Activated CD4-positive, alpha-beta T cell treated with anti-CD3 and anti-CD28 coated beads for 36 hours (primary cell): ENCODE measurements at regions not wholly inside any gene's neighbourhood (a gene's known extent, or its start where the extent isn't known, plus 50 kb on each side); places are given as distances from the start of the nearest gene placed in this dataset.
"Not testable (repeated sequence)": the region's sequence is repeated elsewhere in the genome, so short reads cannot be mapped to it uniquely, and the experiment has no call there.

Experiments
- ATAC-seq: fragments of 200-7000 bp; cut with Tn5 transposase; one replicate; pipeline ENCODE4 v1.10.0; 2021; ENCODE audit warnings: mild to moderate bottlenecking, moderate library complexity
- CTCF ChIA-PET: fragments of 350-600 bp; sonication (Branson Sonifier 250); formaldehyde crosslinking; loops from one replicate; lab custom pipeline; 2021; ENCODE audit warnings: antibody characterized with exemption; lab: Charles Lee
- POLR2A ChIA-PET: fragments of 350-600 bp; sonication (Branson Sonifier 250); formaldehyde crosslinking; loops from one replicate; lab custom pipeline; 2021; ENCODE audit warnings: antibody characterized with exemption, inconsistent platforms; lab: Charles Lee
- DNase-seq: peaks from one replicate; pipeline ENCODE4 v3.0.0-alpha.2; 2020
- H3K27ac Mint-ChIP-seq: one replicate; pipeline ENCODE4 v1.8.0; 2021; ENCODE audit warnings: mixed read lengths
- H3K27me3 Mint-ChIP-seq: one replicate; pipeline ENCODE4 v1.8.0; 2021; ENCODE audit warnings: mixed read lengths
- H3K36me3 Mint-ChIP-seq: one replicate; pipeline ENCODE4 v1.8.0; 2021; ENCODE audit warnings: low read depth, mixed read lengths
- H3K4me1 Mint-ChIP-seq: one replicate; pipeline ENCODE4 v1.8.0; 2021; ENCODE audit warnings: mixed read lengths
- H3K4me3 Mint-ChIP-seq: one replicate; pipeline ENCODE4 v1.8.0; 2021; ENCODE audit warnings: mild to moderate bottlenecking, moderate library complexity, mixed read lengths
- H3K9me3 Mint-ChIP-seq: one replicate; pipeline ENCODE4 v1.8.0; 2021; ENCODE audit warnings: low read depth, mixed read lengths
- intact Hi-C, 2 experiments: fragments of 100-400 bp; cut with DNase I in 1 of 2; cut with micrococcal nuclease in 1 of 2; formaldehyde crosslinking; loops; one replicate each; pipeline versions ENCODE4 v1.14.2 to v1.15.1; 2022 to 2024; cut with DNase I, micrococcal nuclease

- H3K36me3 Mint-ChIP-seq, result no peaks in the 10 kb centered on the region
- H3K4me1 Mint-ChIP-seq, result no peaks in the 10 kb centered on the region
- no peak overlapping the region for H3K4me3 Mint-ChIP-seq
- POLR2A ChIA-PET, result no interaction called here
- H3K9me3 Mint-ChIP-seq, result peaks cover 5% of the 10 kb centered on the region
- no peaks in the 10 kb centered on the region for H3K27me3 Mint-ChIP-seq
- intact Hi-C loops, result no loop called here
- H3K27ac Mint-ChIP-seq, result no peak overlapping the region
- DNase-seq, result no peak
- CTCF ChIA-PET, result interaction anchor here (0.7 kb wide), 1 partner anchor 165 kb away, joined by 3 read pairs; no protein-coding TSS in a partner anchor
- ATAC-seq, result no peak
Measured at GRCh38 chr3:80770106-80771074, 991.1 kb downstream of the GBE1 start.

- H3K4me3 Mint-ChIP-seq, result no peak overlapping the region
- POLR2A ChIA-PET, result no interaction called here
- CTCF ChIA-PET, result interaction anchor here (0.7 kb wide), 1 partner anchor 166 kb away, joined by 3 read pairs; no protein-coding TSS in a partner anchor
Measured at GRCh38 chr3:80769683-80770082, 991.8 kb downstream of the GBE1 start.

GRCh38 chr3:80767604-80768003, 993.8 kb downstream of the GBE1 start:
- H3K36me3 Mint-ChIP-seq, result no peaks in the 10 kb centered on the region
- no peaks in the 10 kb centered on the region for H3K27me3 Mint-ChIP-seq
- H3K4me3 Mint-ChIP-seq, result no peak overlapping the region
- ChIA-PET POLR2A (no interaction called here), CTCF (no interaction called here)
- intact Hi-C loops, result no loop called here
- DNase-seq, result no peak
- H3K4me1 Mint-ChIP-seq, result no peaks in the 10 kb centered on the region
- H3K27ac Mint-ChIP-seq, result no peak overlapping the region
- peaks cover 5% of the 10 kb centered on the region for H3K9me3 Mint-ChIP-seq
- no peak for ATAC-seq

More at GRCh38 chr3:80769683-80770082, 991.8 kb downstream of the GBE1 start:
- Mint-ChIP-seq H3K27ac (no peak overlapping the region), H3K9me3 (peaks cover 5% of the 10 kb centered on the region), H3K36me3 (no peaks in the 10 kb centered on the region), H3K4me1 (no peaks in the 10 kb centered on the region), H3K27me3 (no peaks in the 10 kb centered on the region)
- ATAC-seq, result no peak
- intact Hi-C loops, result no loop called here
- no peak for DNase-seq

- CTCF ChIA-PET, result no interaction called here
- intact Hi-C loops, result no loop called here
- POLR2A ChIA-PET, result no interaction called here
- DNase-seq, result no peak
- H3K36me3 Mint-ChIP-seq, result no peaks in the 10 kb centered on the region
- no peak overlapping the region for H3K4me3 Mint-ChIP-seq
- no peaks in the 10 kb centered on the region for H3K27me3 Mint-ChIP-seq
- peaks cover 6% of the 10 kb centered on the region for H3K9me3 Mint-ChIP-seq
- no peak for ATAC-seq
- no peak overlapping the region for H3K27ac Mint-ChIP-seq
- no peaks in the 10 kb centered on the region for H3K4me1 Mint-ChIP-seq
Measured at GRCh38 chr3:80754969-80755368, 987.2 kb upstream of the ROBO1 start.

GRCh38 chr3:80753021-80753420, 985.2 kb upstream of the ROBO1 start:
- ChIA-PET CTCF (no interaction called here), POLR2A (no interaction called here)
- intact Hi-C loops, result no loop called here
- Mint-ChIP-seq H3K4me1 (no peaks in the 10 kb centered on the region), H3K9me3 (peaks cover 8% of the 10 kb centered on the region), H3K4me3 (no peak overlapping the region), H3K27me3 (no peaks in the 10 kb centered on the region), H3K27ac (no peak overlapping the region), H3K36me3 (no peaks in the 10 kb centered on the region)
- no peak for ATAC-seq
- DNase-seq, result no peak

- H3K36me3 Mint-ChIP-seq, result no peaks in the 10 kb centered on the region
- H3K27me3 Mint-ChIP-seq, result no peaks in the 10 kb centered on the region
- CTCF ChIA-PET, result no interaction called here
- ATAC-seq, result no peak
- H3K4me1 Mint-ChIP-seq, result no peaks in the 10 kb centered on the region
- H3K9me3 Mint-ChIP-seq, result peaks cover 6% of the 10 kb centered on the region
- POLR2A ChIA-PET, result no interaction called here
- no peak overlapping the region for H3K4me3 Mint-ChIP-seq
- intact Hi-C loops, result no loop called here
- no peak overlapping the region for H3K27ac Mint-ChIP-seq
- no peak for DNase-seq
Measured at GRCh38 chr3:80750637-80751036, 982.8 kb upstream of the ROBO1 start.

- ChIA-PET CTCF (no interaction called here), POLR2A (no interaction called here)
- no peak overlapping the region for H3K27ac Mint-ChIP-seq
- DNase-seq (no peak), ATAC-seq (no peak)
- no peak overlapping the region for H3K4me3 Mint-ChIP-seq
- H3K9me3 Mint-ChIP-seq, result peaks cover 12% of the 10 kb centered on the region
- intact Hi-C loops, result no loop called here
- H3K27me3 Mint-ChIP-seq, result no peaks in the 10 kb centered on the region
- no peaks in the 10 kb centered on the region for H3K4me1 Mint-ChIP-seq
- H3K36me3 Mint-ChIP-seq, result no peaks in the 10 kb centered on the region
Measured at GRCh38 chr3:80734920-80735319, 967.1 kb upstream of the ROBO1 start.

- POLR2A ChIA-PET, result no interaction called here
- Mint-ChIP-seq H3K9me3 (peaks cover 10% of the 10 kb centered on the region), H3K4me1 (no peaks in the 10 kb centered on the region), H3K36me3 (no peaks in the 10 kb centered on the region), H3K4me3 (no peak overlapping the region), H3K27me3 (no peaks in the 10 kb centered on the region), H3K27ac (no peak overlapping the region)
- DNase-seq, result no peak
- ATAC-seq, result no peak
- intact Hi-C loops, result no loop called here
- CTCF ChIA-PET, result interaction anchor here (0.7 kb wide), 1 partner anchor 49 kb away, joined by 3 read pairs; no protein-coding TSS in a partner anchor
Measured at GRCh38 chr3:80734483-80734882, 966.7 kb upstream of the ROBO1 start.

- H3K4me3 Mint-ChIP-seq, result no peak overlapping the region
- intact Hi-C loops, result no loop called here
- H3K4me1 Mint-ChIP-seq, result no peaks in the 10 kb centered on the region
- POLR2A ChIA-PET, result no interaction called here
- no peak for ATAC-seq
- H3K27me3 Mint-ChIP-seq, result no peaks in the 10 kb centered on the region
- no peaks in the 10 kb centered on the region for H3K36me3 Mint-ChIP-seq
- DNase-seq, result no peak
- H3K27ac Mint-ChIP-seq, result no peak overlapping the region
- CTCF ChIA-PET, result interaction anchor here (0.7 kb wide), 1 partner anchor 48 kb away, joined by 3 read pairs; no protein-coding TSS in a partner anchor
- peaks cover 10% of the 10 kb centered on the region for H3K9me3 Mint-ChIP-seq
Measured at GRCh38 chr3:80733522-80734176, 965.9 kb upstream of the ROBO1 start.

GRCh38 chr3:80727561-80727960, 959.8 kb upstream of the ROBO1 start:
- intact Hi-C loops, CTCF ChIA-PET, H3K4me1 Mint-ChIP-seq, H3K4me3 Mint-ChIP-seq, ATAC-seq, H3K27me3 Mint-ChIP-seq, H3K36me3 Mint-ChIP-seq, DNase-seq, H3K27ac Mint-ChIP-seq, POLR2A ChIA-PET: not testable (repeated sequence)
- peaks cover 16% of the 10 kb centered on the region for H3K9me3 Mint-ChIP-seq

GRCh38 chr3:80709597-80710322, 942.0 kb upstream of the ROBO1 start:
- H3K9me3 Mint-ChIP-seq, CTCF ChIA-PET, H3K36me3 Mint-ChIP-seq: not testable (repeated sequence)

More at GRCh38 chr3:80709597-80710322, 942.0 kb upstream of the ROBO1 start:
- H3K4me3 Mint-ChIP-seq, POLR2A ChIA-PET, intact Hi-C loops, H3K27me3 Mint-ChIP-seq, H3K4me1 Mint-ChIP-seq, H3K27ac Mint-ChIP-seq, ATAC-seq, DNase-seq: not testable (repeated sequence)
